OCI-LY1 (cell line): ENCODE measurements at regions not wholly inside any gene's neighbourhood (a gene's known extent, or its start where the extent isn't known, plus 50 kb on each side); places are given as distances from the start of the nearest gene placed in this dataset.

Experiments
- EZH2 ChIP-seq: fragments of 200-600 bp; sonication (generic), shearing (Covaris generic); IDR thresholded peaks from 2 replicates; pipeline ENCODE4 v1.8.0; 2017; ENCODE audit warnings: borderline replicate concordance, mixed run types, mild to moderate bottlenecking, antibody characterized with exemption, low read length, moderate library complexity, mixed read lengths
- TF ChIP-seq, protein P1 (sequence below): fragments of 200-600 bp; sonication (generic), shearing (Covaris generic); IDR thresholded peaks from 2 replicates; pipeline ENCODE4 v1.5.1; 2017; ENCODE audit warnings: mild to moderate bottlenecking, antibody characterized with exemption, low read length, moderate library complexity, mixed read lengths

DNA sequence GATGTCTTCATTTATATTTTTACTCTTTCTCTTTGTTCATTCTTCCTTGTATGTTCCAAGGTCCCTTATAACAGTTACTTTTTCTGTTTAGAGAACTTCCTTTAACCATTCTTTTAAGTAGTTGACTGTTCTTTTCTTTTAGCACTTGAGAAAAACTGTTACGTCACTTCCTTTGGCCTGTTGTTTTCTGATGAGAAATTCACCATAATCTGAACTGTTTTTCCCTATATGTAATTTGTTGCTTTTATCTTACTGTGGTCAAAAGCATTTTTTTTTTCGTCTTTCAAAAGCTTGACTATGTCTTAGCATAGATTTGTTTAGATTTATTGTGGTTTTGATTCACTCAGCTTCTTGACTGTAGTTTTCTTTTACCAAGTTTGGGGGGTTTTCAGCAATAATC is 1660.3 kb upstream of the PCDH10 start:
- TF ChIP-seq, protein P1, sequence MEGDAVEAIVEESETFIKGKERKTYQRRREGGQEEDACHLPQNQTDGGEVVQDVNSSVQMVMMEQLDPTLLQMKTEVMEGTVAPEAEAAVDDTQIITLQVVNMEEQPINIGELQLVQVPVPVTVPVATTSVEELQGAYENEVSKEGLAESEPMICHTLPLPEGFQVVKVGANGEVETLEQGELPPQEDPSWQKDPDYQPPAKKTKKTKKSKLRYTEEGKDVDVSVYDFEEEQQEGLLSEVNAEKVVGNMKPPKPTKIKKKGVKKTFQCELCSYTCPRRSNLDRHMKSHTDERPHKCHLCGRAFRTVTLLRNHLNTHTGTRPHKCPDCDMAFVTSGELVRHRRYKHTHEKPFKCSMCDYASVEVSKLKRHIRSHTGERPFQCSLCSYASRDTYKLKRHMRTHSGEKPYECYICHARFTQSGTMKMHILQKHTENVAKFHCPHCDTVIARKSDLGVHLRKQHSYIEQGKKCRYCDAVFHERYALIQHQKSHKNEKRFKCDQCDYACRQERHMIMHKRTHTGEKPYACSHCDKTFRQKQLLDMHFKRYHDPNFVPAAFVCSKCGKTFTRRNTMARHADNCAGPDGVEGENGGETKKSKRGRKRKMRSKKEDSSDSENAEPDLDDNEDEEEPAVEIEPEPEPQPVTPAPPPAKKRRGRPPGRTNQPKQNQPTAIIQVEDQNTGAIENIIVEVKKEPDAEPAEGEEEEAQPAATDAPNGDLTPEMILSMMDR = no peak
- TF ChIP-seq EZH2 = no peak
